Fibroblast of peridontal ligament (primary cell): ENCODE measurements at regions not wholly inside any gene's neighbourhood (a gene's known extent, or its start where the extent isn't known, plus 50 kb on each side); places are given as distances from the start of the nearest gene placed in this dataset.

ENCODE experiments used
- DNase-seq: peaks from one replicate; pipeline ENCODE4 v3.0.0-alpha.2; 2010; ENCODE audit errors: extremely low read depth

DNA sequence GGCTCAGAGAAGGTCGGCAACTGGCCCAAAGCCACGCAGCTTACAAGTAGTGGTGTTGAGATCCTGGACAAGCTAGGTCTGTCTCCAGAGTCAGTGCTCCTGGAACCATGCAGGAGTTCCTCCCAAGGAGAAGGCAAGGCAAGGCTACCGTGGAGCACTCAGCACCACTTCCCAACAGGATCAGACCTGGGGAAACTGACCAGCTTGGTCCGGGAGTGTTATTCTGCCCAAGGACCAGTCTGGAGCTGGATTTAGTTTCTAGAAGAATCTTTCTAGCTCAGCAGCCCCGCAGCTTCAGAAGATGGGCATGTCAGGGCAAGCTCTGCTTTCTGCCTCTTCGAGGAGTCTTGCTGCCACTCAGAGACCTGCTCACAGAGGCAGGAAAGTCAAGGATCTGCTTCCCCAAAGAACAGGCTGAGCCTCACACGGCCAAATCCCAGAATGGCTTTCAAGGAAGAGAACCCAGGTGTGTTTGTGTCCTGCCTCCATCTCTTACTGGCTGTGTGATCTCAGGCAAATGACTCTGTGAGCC lies 302.8 kb downstream of the MATN1 start:
- DNase-seq: no peak

GRCh38 chr1:30419831-30420230 lies 303.6 kb downstream of the MATN1 start:
- no peak for DNase-seq

DNA sequence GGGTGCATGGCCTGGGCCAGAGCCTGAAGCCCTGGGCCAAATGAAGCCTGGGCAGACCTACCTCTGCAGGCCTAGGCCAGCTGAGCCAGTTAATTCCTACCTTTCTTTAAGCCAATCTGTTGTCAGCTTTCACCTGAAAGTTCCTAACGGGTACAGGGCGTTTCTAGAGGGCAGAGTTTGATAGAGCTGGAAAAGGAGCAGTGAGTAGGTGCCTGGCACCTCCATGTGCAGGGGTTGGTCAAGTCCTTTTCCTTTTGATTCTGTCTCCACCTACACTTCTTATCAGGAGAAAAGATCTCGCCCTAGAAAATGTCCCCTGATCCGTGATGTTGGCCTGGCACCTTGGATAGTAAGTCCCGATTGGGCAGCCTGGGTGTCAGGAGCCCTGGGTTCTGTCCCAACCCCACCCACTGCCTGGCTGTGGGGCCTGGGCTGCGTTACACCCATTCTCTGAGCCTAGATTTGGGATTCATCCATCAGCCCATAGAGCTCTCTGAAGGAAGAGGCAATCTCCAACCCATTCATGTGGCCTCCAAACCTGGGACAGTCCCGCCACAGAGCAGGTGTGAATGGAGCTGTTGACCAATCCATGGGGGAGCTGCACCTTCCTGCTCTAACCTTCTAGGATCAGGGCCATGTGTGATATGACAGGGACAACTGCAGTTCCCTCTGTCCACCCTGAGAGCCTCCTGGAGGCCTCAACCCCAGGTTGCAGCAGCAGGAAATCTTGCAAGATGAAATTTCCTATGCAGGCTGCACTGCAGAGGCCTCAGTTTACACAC lies 304.3 kb downstream of the MATN1 start:
- DNase-seq: no peak

- no peak for DNase-seq
These were observed 305.1 kb downstream of the MATN1 start for GRCh38 chr1:30418061-30418938.

DNA sequence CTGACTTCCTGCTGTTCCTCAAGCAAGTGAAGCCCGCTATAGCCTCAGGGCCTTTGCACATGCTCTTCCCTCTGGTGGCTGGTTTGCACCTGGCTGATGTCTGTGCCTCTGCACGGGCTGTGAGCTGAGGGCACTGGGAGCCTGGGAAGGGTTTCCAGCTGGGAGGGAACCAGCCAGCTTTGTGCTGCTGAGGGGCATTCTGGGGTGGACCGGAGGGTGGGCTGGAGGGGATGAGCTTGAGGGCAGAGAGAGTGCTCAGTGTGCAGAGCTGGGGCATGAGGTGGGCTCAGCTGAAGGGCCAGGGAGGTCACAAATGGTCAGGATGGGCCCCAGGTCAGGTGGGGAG lies 305.7 kb downstream of the MATN1 start:
- DNase-seq: no peak

DNA sequence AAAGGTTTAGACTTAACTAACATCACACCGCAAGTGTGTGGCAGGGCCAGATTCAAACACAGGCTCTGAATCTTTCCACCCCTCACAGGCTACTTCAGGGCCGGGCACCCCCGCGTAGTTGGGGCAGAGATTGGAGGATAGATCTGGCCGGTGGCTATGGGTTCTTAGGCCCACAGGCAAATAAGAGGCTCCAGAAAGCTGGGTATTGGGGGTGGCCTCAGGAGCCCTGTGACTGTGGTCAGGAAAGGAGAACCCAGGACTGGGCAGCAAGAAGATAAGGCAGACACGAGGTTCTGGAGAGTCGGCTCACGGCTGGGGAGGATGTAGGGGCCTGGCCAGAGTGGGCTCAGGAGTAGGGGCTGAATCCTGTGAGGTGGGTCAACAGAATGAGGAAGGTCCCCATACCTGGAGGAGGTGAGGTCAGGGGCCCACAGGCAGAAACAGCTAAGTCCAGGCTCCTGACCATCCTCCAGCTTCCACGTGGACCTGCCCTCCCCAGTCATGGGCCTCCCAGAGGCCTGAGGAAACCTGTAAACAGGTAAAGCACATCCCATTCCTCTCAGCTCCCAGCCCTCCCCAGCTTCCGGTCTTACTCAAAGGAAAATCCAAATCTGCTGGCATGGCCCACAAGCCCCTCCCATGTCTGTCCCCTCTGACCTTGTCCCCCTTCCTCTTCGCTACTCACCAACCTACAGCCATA lies 306.2 kb downstream of the MATN1 start:
- DNase-seq: no peak

- DNase-seq: no peak
These were observed 307.1 kb downstream of the MATN1 start for GRCh38 chr1:30416221-30416820.

DNA sequence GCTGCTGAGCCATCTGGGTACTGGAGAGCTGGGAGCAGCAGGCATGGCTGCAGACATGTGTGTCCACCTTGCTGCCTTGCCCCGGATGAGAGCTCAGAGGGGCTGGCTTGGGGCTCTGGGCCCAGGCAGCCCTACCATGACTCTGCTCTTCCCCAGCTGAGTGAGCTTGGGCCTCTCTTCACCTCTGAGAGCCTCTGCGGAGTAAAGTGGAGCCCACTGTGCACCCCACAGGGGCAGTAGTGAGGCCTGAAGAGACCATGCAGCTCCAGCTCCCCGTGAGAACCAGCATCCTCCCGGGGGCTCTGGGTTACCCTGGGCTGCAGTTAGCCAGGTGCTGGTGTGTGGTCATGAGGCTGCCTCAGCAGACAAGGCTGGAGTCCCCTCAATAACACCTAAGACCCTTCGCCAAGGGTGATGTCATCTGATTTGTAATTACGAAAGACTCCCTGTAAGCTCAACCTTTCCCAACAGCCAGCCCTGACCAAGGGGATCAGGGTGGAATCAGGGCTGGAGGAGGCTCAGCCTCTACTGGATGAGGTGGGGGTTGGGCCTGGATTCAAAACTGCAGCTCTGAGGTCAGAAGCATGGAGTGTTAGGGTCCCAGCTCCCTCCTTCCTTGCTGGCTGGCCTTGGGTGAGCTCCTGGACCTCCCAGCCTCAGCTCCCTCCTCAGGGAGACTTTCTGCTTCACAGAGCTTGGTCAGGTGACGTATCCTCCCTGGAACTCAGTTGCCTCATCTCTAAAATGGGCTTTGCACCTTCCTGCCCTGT lies 308.0 kb downstream of the MATN1 start:
- DNase-seq: no peak

- DNase-seq: no peak
These were observed 308.6 kb downstream of the MATN1 start for GRCh38 chr1:30414851-30415165.

DNA sequence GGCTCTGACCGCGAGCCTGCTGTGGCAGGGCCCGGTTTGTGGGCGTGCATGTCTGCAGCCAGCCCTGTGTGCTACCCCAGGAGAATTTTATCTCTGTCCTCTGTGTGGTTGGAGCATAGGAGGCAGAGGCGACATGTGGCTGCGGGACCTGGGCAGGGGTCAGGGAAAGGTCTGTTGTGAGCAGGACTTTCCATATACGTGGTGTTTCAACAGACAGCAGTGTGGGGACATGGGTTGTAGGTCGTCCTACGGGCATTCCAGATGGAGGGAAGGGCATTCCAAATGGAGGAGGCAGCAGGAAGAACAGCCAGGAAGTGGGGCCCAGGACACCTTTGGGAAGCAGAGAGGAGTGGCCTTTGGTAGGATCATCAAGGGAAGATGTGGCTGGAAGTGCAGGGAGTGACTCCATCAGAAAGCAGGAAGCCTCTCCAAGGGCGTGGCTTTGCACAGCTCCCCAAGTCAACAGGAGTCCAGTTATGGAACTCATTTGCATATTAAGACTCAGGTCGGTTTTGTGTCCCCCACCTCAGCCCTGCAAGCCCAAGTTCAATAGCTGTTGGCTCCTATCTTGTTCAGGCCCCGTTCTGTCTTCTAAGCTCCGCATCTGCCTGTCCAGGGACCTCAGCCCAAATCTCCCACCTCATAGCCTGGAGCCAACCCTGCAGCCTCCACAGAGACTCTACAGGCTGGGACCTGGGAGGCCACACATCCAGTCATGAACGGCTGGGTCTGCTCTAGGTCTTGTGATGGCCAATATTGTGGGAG lies 309.1 kb downstream of the MATN1 start:
- DNase-seq: no peak

DNA sequence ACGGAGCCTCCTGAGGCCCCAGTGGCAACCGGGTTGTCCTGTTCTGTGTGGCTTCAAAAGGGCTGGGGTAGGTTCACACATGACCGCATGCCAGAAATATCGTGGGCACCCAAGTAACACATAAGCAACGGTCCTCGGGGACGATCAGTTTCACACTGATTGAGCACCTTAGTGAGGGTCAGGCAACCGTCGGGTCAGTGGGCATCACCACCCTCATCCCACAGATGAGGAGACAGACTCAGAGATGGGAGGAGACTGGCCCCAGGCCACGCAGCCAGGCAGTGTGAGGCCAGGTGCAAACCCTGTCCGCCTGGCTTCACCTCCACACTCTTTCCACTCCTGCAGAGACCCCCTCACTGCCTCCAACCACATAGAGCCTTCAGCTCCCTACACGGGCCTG lies 309.8 kb downstream of the MATN1 start:
- DNase-seq: no peak

- no peak for DNase-seq
These were observed 310.3 kb downstream of the MATN1 start for GRCh38 chr1:30413111-30413440.

DNA sequence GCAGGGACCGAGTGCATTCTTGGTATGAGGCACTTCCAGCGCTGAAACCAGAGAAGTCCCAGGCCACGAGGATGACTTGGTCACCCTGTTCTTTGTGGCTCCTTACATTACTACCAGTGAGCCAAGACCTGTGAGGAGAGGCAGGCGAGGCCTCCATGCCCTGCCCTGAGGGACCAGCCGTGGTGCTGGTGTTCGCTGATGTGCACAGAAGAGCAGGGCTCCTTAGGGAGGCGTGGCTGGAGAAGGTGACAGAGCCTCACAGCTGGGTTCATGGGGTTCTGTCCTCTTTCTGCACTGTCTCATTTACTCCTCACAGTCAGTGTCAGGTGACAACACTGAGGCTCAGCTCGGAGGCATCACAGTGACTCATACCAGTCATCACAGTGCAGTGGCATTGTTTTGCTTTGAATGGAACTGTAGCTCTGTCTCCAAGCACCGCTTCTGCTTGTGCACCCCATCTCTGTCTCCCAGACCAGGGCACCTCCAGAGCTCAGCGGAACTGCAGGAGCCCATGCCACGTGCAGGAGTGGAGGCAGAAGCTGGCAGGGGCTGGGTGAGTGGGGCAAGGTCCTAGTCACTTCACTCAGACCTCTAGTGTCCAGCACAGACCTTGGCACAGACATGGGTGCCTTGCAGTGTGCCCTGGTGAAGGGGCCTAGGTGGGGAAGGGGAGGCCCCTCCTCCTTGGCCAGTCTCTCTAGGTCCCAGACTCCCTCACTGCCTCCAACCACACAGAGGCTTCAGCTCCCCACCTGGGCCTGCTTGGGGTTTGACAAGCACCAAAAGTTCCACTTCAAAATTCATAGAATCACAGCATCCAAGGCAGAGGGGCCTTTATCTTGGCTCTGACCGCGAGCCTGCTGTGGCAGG lies 310.9 kb downstream of the MATN1 start:
- DNase-seq: no peak

GRCh38 chr1:30411206-30411605 lies 312.2 kb downstream of the MATN1 start:
- DNase-seq: no peak

DNA sequence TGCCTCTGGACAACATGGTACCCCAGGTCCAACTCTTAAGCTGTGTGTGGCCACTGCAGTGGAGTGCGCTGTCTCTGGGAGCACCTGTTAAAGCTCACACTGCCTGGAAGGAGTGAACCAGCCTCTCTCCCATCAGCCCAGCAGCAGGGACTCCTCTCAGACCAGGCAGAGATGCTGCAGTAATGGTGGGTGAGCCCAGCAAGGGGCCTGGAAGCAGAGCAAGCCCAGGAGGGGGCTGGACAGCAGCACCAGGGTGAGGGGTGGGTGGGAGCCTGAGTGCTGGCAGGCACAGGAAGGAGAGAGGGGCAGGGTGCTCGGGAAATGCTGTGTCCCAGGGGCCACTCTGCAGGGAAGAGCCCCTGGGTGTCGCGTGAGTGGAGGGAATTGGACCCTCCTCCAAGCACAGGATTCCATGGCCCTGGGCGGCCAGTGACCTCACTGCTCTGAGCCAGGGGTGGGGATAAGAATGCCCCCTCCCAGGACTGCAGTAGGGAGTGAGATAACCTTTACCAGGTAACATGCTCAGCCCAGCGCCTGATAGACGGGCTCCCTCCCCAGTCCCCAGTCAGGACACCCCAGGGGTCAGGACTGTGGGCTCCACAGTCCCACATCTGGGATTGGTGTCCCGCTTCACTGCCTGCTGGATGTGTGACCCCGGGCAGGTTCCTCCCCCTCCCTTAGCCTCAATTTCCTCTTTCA lies 313.1 kb downstream of the MATN1 start:
- DNase-seq: no peak

DNA sequence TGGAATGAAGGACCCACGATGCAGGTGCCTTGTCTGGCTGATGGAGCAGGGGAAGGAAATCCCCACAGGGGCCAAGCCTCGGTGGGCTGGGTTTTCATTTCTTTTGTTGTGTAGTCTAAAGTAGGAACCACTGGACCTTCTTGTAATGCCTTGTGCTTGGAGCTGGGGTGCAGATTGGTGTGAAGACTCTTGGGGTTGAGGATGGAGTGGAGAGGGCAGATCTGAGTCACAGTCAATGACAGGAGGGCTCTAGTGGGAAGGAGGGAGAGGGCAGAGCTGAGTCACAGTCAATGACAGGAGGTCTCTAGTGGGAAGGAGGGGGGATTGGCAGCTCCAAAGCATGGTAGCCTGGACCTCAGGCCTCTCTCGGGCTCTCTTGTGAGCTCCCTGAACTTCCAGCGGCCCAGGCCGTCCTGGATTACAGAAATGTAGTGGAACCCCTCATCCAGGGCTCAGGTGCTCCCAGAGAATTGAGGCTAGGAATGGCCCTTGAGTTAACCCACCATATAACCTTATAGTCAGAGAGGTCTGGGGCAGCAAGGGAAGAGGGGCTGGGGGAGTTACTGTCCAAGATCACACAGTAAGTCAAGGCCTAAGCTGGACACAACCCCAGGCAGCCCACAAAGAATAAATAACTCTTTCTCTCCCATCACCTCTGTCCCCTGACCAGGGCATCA lies 313.8 kb downstream of the MATN1 start:
- DNase-seq: no peak

DNA sequence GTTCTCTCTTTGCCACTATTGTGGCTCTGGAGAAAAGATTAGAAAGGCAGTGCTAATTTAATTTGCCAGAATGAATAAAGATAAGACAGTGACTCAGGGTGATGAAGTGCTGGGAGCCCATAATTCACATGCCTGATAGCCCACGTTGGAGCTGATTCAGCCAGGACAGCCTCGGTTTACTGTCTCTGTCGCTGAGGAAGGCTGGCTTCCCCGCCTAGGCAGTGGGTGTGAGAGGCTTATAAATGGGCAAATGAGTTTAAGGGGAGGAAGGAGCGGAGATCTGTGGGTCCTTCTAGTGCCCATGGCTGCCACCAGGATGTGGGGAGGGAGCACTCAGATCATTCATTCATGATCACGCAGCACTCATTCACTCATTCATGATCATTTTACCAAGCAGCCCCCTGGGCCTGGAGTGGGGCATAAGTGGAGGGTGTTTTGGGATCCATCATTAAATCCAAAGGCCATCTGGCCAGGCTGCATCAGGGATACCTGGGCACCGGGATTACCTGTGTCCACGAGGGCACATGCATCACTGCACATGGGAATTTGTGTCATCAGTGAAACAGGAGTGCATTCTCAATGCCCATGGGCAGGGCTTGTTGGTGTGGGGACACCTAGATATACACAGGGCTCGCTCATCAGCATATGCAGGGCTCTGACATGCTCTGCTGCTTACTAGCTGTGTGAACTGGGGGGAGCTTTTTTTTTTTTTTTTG lies 315.4 kb downstream of the MATN1 start:
- DNase-seq: no peak
